Panc1 (cell line): ENCODE measurements at regions not wholly inside any gene's neighbourhood (a gene's known extent, or its start where the extent isn't known, plus 50 kb on each side); places are given as distances from the start of the nearest gene placed in this dataset.

Experiments used
- ATAC-seq: fragments of 200-7000 bp; cut with Tn5 transposase; 2 replicates; pipeline ENCODE4 v1.9.1; 2020; ENCODE audit warnings: mild to moderate bottlenecking, moderate library complexity
- BruUV-seq: library from RNA; stranded (reverse); fragments of 400-500 nt; replicated peaks from 2 replicates; lab custom pipeline; 2021; lab: Mats Ljungman, UMichigan
- CTCF ChIA-PET: fragments of 300-600 bp; sonication (Branson Sonifier 250); formaldehyde crosslinking; loops from one replicate; lab custom pipeline; 2022; ENCODE audit warnings: antibody characterized with exemption; lab: Charles Lee
- POLR2A ChIA-PET: fragments of 300-600 bp; sonication (Branson Sonifier 250); formaldehyde crosslinking; loops from one replicate; lab custom pipeline; 2022; ENCODE audit warnings: antibody characterized with exemption; lab: Charles Lee
- DNase-seq: peaks from one replicate; pipeline ENCODE4 v3.0.0-alpha.2; 2010; ENCODE audit warnings: low read depth, low spot score
- H3K27ac ChIP-seq: 2 replicates; pipeline ENCODE4 v1.5.1; 2011; ENCODE audit warnings: mild to moderate bottlenecking, low read length, inconsistent platforms
- H3K27me3 ChIP-seq: fragments of 200-500 bp; sonication (Bioruptor generic); 2 replicates; pipeline ENCODE4 v1.6.0; 2014; ENCODE audit warnings: low read length, inconsistent platforms; ENCODE audit not compliant: control insufficient read depth, insufficient read depth
- H3K36me3 ChIP-seq: fragments of 200-500 bp; sonication (Bioruptor generic); 2 replicates; pipeline ENCODE4 v1.5.1; 2014; ENCODE audit warnings: inconsistent platforms, mild to moderate bottlenecking, low read length, moderate library complexity; ENCODE audit not compliant: control insufficient read depth, insufficient read depth
- H3K4me1 ChIP-seq: 2 replicates; pipeline ENCODE4 v1.5.1; 2011; ENCODE audit warnings: inconsistent platforms, mild to moderate bottlenecking, low read length, moderate library complexity; ENCODE audit not compliant: control insufficient read depth, insufficient read depth
- H3K4me3 ChIP-seq, 2 experiments: 2 replicates each; pipeline ENCODE4 v1.5.1; 2011 to 2012; ENCODE audit warnings: low read depth in 2 of 2, low read length in 2 of 2, mild to moderate bottlenecking in 2 of 2, inconsistent platforms in 1 of 2, moderate library complexity in 1 of 2
- H3K9me3 ChIP-seq: fragments of 200-500 bp; sonication (Bioruptor generic); 2 replicates; pipeline ENCODE4 v1.5.1; 2014; ENCODE audit warnings: low read depth, mild to moderate bottlenecking, inconsistent platforms, low read length, moderate library complexity; ENCODE audit not compliant: control insufficient read depth, insufficient read depth
- POLR2AphosphoS5 ChIP-seq: IDR thresholded peaks from 2 replicates; pipeline ENCODE4 v1.6.1; 2012; ENCODE audit warnings: mild to moderate bottlenecking, low read depth, low read length, moderate library complexity
- SIN3A ChIP-seq: IDR thresholded peaks from 2 replicates; pipeline ENCODE4 v1.6.1; 2012; ENCODE audit warnings: low read depth, mild to moderate bottlenecking, low read length, moderate library complexity, borderline replicate concordance; ENCODE audit not compliant: insufficient read depth
- TCF7L2 ChIP-seq: IDR thresholded peaks from 2 replicates; pipeline ENCODE4 v1.6.1; 2011; ENCODE audit warnings: mild to moderate bottlenecking, low read depth, low read length, inconsistent platforms
- in situ Hi-C: cut with HindIII; loops from 2 replicates; pipeline ENCODE4 v1.10.0; 2016; ENCODE audit warnings: low sequenced_read_pairs, low pct_unique_long_range_greater_than_20kb
- intact Hi-C: fragments of 100-400 bp; cut with micrococcal nuclease; formaldehyde crosslinking; loops from one replicate; pipeline ENCODE4 v1.10.0; 2022; ENCODE audit not compliant: unreplicated experiment
- TF ChIP-seq, protein P1 (sequence below): fragments of 450-650 bp; IDR thresholded peaks from 2 replicates; pipeline ENCODE4 v1.5.1; 2017; ENCODE audit warnings: mild to moderate bottlenecking
- TF ChIP-seq, protein P2 (sequence below), 2 experiments: IDR thresholded peaks; 2 replicates each; pipeline ENCODE4 v1.6.1; 2011 to 2012; ENCODE audit warnings: low read depth in 2 of 2, control low read depth in 1 of 2, low read length in 1 of 2, mild to moderate bottlenecking in 1 of 2, moderate library complexity in 1 of 2; ENCODE audit not compliant: insufficient read depth in 1 of 2

DNA sequence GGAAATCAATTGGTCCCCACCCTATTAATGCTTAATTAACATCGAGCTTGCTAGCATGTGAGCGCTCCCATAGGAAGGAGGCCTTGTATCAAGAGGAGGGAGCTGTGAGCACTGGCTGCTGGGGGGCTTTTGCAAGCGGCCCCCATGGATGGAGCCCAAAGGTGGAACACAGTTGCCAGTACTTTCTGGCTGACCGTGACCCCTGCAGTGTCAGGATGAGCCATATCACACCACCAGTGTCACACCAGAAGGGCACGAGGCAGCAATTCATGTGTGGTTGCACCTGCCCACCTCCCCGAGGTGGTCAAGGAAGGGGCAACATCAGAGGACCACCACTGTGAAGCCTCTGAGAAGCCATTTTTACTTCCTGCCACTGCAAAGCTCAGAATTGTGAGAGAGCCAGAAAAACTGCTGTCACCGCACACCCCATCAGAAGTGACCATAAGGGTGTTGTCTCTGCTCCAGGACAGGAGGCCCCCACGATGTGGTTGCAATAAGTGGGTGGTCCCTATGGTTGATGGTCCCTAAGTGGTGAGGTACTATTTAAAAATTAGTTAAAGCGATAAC, 99.8 kb upstream of the RAB6C start:
- Histone ChIP-seq H3K36me3 (no peaks in the 10 kb centered on the region), H3K4me1 (no peaks in the 10 kb centered on the region), H3K4me3 (no peak overlapping the region), H3K9me3 (no peaks in the 10 kb centered on the region), H3K27ac (no peak overlapping the region), H3K27me3 (no peaks in the 10 kb centered on the region; the same call in 1 of the 2 replicates)
- in situ Hi-C loops: no loop called here
- intact Hi-C loops: no loop called here
- ATAC-seq (no peak), DNase-seq (no peak)
- ChIA-PET POLR2A (no interaction called here), CTCF (no interaction called here)
- TF ChIP-seq SIN3A (no peak), POLR2AphosphoS5 (no peak), TCF7L2 (no peak)
- TF ChIP-seq, protein P1, sequence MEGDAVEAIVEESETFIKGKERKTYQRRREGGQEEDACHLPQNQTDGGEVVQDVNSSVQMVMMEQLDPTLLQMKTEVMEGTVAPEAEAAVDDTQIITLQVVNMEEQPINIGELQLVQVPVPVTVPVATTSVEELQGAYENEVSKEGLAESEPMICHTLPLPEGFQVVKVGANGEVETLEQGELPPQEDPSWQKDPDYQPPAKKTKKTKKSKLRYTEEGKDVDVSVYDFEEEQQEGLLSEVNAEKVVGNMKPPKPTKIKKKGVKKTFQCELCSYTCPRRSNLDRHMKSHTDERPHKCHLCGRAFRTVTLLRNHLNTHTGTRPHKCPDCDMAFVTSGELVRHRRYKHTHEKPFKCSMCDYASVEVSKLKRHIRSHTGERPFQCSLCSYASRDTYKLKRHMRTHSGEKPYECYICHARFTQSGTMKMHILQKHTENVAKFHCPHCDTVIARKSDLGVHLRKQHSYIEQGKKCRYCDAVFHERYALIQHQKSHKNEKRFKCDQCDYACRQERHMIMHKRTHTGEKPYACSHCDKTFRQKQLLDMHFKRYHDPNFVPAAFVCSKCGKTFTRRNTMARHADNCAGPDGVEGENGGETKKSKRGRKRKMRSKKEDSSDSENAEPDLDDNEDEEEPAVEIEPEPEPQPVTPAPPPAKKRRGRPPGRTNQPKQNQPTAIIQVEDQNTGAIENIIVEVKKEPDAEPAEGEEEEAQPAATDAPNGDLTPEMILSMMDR: no peak
- TF ChIP-seq, protein P2, sequence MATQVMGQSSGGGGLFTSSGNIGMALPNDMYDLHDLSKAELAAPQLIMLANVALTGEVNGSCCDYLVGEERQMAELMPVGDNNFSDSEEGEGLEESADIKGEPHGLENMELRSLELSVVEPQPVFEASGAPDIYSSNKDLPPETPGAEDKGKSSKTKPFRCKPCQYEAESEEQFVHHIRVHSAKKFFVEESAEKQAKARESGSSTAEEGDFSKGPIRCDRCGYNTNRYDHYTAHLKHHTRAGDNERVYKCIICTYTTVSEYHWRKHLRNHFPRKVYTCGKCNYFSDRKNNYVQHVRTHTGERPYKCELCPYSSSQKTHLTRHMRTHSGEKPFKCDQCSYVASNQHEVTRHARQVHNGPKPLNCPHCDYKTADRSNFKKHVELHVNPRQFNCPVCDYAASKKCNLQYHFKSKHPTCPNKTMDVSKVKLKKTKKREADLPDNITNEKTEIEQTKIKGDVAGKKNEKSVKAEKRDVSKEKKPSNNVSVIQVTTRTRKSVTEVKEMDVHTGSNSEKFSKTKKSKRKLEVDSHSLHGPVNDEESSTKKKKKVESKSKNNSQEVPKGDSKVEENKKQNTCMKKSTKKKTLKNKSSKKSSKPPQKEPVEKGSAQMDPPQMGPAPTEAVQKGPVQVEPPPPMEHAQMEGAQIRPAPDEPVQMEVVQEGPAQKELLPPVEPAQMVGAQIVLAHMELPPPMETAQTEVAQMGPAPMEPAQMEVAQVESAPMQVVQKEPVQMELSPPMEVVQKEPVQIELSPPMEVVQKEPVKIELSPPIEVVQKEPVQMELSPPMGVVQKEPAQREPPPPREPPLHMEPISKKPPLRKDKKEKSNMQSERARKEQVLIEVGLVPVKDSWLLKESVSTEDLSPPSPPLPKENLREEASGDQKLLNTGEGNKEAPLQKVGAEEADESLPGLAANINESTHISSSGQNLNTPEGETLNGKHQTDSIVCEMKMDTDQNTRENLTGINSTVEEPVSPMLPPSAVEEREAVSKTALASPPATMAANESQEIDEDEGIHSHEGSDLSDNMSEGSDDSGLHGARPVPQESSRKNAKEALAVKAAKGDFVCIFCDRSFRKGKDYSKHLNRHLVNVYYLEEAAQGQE (IDR thresholded peaks at IDR 0.05; ENCODE audit: insufficient read depth in 1 of 2, low read depth in 2 of 2, low read length in 1 of 2): no peak
- BruUV-seq: no TSS peak

DNA sequence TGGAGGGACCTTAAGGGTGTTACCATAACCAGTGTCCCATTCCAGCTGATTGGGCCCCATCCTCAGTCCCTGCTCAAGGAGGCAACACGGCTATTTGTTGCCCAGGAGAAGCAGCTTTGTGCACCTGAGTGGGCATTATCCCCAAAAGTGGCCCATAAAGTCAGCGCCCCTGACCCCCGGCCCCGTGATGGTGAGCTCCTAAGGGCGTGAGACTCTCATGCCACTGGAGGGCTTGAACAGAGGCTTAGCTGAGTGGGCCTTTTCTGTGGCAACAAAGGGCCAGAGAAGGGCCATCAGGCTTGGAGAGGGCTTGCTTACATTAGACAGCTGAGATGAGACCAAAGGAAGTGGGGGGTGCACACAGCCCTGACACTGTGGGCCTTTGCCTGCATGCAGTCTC, 99.2 kb upstream of the RAB6C start:
- in situ Hi-C loops: no loop called here
- ATAC-seq: no peak
- Histone ChIP-seq H3K4me3 (no peak overlapping the region), H3K27ac (no peak overlapping the region), H3K4me1 (no peaks in the 10 kb centered on the region), H3K9me3 (no peaks in the 10 kb centered on the region), H3K27me3 (no peaks in the 10 kb centered on the region; the same call in 1 of the 2 replicates), H3K36me3 (no peaks in the 10 kb centered on the region)
- CTCF ChIA-PET: no interaction called here
- POLR2A ChIA-PET: interaction anchor here (0.6 kb wide), 1 partner anchor 498 kb away, joined by 12 read pairs; no protein-coding TSS in a partner anchor
- intact Hi-C loops: no loop called here
- no peak for DNase-seq
- no peak for TF ChIP-seq POLR2AphosphoS5
- TF ChIP-seq, protein P1: no peak
- TF ChIP-seq, protein P2 (IDR thresholded peaks at IDR 0.05; ENCODE audit: insufficient read depth in 1 of 2, low read depth in 2 of 2, low read length in 1 of 2): no peak
- TF ChIP-seq SIN3A: no peak
- no peak for TF ChIP-seq TCF7L2
- no TSS peak for BruUV-seq
